ENCODE measurements at regions not wholly inside any gene's neighbourhood (a gene's known extent, or its start where the extent isn't known, plus 50 kb on each side); places are given as distances from the start of the nearest gene placed in this dataset.

DNA sequence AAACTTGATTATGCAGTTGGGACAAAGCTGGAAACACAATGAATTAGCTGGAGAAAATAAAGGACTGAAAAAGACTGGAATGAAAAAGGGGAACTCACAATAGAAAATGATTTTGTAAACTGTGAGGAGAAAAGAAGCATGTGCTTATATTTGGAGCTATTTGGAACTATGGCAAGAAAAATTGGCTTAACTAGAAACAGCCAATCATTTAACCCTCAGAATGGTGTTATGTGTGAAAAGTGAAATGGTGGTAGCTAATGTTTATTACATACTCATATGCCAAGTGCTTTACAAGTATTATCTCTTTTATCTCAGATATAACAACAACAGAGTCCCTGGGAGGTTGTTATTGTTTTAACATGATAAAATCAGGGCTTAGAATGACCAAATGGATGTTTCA, 583.1 kb upstream of the SEL1L start:
- TF ChIP-seq, protein P1, sequence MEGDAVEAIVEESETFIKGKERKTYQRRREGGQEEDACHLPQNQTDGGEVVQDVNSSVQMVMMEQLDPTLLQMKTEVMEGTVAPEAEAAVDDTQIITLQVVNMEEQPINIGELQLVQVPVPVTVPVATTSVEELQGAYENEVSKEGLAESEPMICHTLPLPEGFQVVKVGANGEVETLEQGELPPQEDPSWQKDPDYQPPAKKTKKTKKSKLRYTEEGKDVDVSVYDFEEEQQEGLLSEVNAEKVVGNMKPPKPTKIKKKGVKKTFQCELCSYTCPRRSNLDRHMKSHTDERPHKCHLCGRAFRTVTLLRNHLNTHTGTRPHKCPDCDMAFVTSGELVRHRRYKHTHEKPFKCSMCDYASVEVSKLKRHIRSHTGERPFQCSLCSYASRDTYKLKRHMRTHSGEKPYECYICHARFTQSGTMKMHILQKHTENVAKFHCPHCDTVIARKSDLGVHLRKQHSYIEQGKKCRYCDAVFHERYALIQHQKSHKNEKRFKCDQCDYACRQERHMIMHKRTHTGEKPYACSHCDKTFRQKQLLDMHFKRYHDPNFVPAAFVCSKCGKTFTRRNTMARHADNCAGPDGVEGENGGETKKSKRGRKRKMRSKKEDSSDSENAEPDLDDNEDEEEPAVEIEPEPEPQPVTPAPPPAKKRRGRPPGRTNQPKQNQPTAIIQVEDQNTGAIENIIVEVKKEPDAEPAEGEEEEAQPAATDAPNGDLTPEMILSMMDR (IDR thresholded peaks at IDR 0.05; ENCODE audit: low read length): no peak
- no peak for TF ChIP-seq EZH2 (IDR thresholded peaks at IDR 0.05; ENCODE audit: borderline replicate concordance, low read length)
